ENCODE measurements at regions not wholly inside any gene's neighbourhood (a gene's known extent, or its start where the extent isn't known, plus 50 kb on each side); places are given as distances from the start of the nearest gene placed in this dataset.

DNA sequence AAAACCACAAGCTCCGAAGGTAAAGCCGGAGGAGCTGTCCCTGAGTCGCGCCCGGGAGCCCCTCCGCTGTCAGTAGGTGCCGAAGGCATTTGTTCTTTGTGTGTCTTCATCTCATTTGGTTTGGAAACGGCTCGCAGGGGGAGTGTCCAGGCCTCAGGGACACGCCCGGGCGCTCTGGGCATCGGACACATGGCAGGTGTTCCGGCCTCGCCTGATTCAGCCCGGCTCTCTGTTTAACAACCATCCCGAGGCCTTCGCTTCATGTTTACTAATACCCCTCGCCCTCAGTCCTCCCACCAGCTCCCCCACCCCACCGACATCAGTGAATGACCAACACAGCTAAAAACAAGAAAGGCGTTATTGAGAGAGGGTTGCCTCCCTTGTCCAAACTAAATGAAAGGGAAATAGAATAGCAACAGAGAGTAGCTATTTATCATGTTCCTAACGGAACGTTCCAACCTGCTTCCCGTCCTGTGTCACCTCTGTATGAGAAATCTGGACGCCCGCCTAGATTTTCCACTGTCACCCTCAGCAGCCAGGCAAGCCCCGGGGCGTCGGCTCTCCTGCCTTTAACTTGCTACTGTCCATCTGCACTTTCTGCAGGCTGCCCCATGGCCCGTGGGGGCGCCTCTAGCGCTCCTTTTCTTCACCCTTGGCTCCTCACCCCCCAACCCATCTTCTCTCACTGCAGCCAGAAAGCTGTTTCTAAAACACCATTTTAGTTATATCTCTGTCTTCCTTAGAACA is 73.9 kb downstream of the MYCN start:
- DNase-seq = no peak

DNA sequence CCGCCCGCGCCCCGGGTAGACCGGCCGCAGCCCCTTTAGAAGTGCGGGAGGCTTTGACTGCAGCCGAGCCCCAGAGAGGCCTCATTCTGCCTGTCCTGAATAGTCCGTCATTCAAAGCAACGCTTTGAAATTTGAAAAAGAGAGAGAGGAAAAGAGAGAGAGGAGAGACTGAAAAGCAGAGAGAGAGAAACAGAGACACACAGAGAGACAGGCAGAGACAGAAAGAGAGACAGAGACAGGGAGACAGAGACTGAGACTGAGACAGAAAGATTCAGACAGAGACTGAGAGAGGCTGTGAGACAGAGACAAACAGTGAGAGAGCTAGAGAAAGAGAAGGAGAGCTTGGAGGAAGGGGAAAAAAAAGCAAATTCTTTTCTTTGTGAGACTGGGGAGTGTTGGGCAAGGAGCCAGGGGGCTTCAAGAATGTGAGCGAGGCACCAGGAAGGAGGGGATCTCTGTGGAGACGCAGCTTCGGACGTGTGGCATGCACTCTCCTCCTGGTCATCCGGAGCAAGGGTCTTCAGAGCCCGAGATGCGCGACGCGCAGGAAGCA is 73.1 kb downstream of the MYCN start:
- peak; percentile 72 for DNase-seq

DNA sequence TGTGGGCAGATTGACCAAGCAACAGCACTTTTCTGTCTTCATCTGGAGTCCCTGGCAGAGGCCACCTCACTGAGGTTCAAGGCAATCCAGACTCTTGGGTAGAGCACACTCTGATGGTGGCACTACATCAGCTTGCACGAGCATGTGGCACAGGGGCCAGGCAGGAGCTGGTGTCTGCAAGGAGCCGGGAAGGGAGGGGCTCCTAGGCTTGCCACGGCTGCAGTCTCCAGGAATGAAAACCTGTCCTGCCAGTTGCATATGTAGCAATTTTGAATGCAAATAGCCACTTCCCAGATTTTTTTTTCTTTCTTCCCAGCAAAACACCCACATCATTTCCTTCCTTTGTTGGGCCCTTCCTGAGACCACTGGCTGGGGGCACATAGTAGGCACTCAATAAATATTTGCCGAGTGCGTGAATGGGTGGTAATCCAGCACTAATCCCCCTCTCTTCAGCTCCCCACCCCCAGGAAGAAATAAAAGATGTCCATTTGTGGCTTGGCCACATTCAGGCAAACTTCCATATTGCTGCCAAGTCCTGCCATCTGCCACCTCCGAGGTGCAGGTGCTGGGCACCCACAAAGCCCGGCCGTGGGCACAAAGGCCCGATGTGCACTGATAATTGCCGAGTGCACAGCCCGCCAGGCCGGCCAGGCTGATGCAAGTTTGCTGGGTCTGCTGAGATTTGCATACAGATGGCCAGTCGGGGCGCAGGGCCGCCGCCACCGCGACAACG is 72.4 kb downstream of the MYCN start:
- DNase-seq = peak; percentile 39

DNA sequence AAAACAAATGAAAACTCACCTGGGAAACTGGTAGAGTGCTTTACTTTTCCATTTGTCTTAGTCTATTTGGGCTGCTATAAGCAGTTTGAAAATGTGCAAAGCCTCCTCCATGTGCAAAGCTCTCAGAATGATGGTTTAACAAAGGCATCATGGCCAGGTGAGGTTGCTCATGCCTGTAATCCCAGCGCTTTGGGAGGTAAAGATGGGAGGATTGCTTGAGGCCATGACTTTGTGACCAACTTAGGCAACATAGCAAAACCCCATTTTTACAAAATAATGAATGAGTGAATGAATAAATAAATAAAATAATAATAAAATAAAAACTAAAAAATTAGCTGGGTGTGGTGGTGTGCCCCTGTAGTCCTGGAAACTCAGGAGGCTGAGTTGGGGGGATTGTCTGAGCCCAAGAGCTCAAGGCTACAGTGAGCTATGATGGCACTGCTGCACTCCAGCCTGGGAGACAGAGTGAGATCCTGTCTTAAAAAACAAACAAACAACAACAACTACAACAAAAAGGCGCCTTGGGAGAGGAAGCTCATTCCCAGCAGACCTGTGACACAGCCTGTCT is 71.8 kb downstream of the MYCN start:
- no peak for DNase-seq

DNA sequence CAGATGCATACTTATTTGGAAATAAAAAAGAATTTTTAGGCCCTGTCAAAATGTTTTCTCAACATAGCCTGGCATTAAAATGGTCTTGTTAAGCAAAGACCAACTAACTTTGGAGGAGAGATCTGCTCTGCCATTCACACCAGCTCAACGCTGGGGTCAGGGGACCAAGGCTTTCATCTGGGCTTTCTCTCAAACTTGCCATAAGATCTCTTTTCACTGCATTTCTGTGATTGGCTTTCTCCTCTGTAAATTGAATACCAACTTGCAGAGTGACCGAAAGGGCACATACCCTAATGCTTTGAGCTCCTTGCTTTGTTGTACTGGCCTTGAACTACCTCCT is 71.2 kb downstream of the MYCN start:
- no peak for DNase-seq

DNA sequence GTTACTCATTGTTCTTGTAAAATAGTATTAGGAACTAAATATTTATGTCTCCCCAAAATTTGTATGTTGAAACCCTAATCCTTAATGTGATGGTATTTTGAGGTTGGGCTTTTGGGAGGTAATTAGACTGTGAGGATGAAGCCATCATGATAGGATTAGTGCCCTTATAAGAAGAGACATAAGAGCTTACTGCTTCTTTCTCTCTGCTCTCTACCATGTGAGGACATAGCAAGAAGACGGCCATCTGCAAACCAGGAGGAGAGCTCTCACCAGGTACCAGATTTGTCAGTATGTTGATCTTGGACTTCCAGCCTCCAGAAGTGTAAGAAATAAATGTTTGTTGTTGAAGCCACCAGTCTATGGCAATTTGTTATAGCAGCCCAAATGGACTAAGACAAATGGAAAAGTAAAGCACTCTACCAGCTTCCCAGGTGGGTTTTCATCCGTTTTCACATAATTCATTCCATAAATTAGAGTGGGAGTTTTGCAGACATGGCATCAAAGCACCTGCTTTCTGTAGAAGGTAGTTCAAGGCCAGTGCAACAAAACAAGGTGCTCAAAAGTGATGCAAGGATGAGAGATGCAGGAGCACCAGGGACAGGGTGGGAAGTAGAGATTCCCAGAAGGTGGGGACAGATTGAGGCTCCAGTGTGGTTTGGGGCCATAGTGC is 70.7 kb downstream of the MYCN start:
- DNase-seq = no peak

DNA sequence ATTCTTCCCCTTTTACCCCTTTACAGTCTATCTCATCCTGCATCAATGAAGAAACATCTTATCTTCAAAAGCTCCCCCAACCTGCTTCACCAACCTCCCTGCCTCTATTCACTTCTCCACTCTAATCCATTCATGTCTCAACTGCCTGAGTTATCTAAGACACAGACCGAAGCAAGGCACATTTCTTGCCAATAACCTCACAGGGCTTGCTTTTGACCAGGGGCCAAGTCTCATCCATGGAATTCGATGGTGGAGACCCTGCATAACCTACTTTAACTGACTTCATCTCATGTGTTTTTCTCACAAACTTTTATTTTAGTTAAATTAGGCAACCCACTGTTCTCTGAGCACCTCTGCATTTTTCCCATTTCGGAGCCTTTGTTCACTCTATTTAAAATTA is 69.7 kb downstream of the MYCN start:
- DNase-seq = no peak

DNA sequence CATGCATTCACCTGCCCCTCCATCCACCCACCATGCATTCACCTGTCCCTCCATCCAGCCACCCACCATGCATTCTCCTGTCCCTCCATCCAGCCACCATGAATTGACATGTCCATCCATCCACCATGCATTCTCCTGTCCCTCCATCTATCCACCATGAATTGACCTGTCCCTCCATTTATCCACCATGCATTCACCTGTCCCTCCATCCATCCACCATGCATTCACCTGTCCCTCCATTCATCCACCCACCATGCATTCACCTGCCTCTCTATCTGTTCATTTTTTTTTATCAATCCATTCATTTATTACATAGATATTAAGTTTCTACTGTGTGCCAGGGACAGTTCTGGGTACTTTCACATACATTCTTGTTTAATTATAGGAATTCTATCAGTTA is 69.2 kb downstream of the MYCN start:
- no peak for DNase-seq

DNA sequence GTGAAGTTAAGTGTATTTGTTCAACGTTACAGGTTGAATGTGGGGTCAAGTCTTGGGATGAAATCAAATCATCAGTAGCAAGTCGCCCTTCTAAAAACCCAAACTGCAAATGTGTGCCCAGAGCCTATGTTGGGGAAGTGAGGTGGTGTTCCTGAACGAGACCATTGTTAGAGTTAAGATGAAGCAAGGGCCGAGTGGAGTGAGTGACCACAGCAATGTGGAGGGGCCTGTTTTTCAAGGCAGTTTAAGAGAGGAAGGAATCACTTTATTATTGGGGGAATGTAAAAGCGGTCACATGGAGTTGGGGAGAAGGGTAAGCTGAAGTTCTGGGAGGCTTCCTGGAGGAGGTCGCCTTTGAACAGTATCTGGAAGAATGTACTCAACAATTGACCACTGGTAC is 68.5 kb downstream of the MYCN start:
- no peak for DNase-seq

DNA sequence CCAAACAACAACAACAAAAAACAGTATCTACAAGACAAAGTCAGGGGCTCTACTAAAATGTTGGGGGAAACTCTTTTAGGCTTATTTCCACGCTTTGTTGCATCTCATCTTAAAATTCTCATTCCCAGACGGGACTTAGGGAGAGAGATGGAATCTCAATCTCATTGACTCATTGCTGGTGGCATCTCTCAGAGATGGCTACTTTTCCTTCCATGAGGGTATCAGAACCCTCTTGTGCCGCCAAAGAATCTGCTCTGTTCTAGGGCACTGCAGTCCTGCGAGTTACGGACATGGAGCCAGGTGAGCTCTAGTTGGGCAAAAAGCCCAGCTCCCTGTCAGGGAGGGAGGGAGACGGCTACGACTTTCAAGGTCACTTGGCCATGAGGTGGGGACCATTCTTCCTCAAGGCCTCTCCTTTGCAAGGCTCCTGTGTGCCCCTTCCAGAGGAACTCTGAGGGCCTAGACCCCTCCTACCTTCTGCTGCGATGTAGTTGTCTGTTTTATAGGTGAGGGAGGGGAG is 68.0 kb downstream of the MYCN start:
- no peak for DNase-seq

DNA sequence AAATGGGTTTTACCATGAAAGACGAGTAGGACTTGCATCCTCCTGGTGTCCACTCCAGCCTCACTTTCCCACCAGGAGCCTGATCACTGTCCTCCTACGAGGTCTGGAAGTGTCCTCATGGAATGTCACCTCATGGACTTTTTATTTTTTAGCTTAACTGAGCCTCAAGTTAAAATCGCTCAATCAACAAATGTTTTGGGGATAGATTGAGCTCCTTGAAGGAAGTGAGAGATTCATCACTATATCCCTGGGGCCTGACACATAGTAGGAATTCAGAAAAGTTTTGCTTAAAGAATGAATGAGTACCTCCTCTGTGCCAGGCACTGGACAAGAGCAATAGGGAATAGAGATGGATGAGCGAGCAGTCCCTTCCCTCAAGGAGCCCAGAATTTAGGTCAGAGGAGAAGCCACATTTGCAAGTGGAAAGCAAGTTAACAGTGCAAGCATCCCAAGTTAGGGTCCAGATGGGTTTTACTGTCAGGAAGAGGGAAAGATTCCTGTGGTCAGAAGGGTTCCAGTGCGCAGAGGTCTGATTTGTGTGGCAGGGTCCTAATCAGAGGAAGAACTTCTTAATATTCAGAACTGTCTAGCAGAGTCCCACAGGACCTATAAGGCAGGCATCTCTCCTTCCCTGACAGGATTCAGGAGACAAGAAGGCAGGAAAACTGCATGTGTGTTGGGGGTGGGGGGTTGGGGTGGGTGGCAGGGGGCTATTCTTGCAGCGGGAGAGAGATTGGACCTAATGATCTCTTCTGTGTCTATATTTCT is 67.0 kb downstream of the MYCN start:
- DNase-seq = no peak

DNA sequence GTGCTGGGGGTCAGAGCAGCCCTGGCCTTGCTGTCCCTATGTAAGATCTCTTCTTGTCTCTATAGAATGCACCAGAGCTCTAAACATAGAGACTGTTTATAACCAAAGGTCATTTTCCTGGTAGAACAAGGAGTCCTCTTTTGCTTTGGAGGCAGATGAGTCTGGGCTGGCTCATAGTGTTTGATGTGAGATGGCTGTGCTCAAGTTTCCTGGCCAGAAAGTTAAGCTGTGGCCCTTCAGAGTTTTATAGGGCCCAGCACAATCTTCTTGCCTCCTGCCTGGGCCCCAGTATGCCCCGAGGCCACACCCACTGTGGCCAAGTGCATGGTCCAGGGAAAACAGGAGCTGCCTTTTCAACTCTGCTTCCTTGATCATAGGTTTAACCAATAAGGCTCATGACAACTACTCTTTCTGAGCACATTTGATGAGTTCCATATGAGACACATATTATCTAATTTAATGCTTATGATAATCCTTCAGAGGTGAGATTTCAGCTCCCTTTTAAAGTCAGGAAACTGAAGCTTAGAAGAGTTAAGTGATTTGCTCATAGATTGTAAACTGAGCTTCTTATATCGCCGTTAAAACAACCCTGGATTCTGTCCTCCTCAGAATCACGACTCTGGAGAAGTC is 66.3 kb downstream of the MYCN start:
- no peak for DNase-seq

DNA sequence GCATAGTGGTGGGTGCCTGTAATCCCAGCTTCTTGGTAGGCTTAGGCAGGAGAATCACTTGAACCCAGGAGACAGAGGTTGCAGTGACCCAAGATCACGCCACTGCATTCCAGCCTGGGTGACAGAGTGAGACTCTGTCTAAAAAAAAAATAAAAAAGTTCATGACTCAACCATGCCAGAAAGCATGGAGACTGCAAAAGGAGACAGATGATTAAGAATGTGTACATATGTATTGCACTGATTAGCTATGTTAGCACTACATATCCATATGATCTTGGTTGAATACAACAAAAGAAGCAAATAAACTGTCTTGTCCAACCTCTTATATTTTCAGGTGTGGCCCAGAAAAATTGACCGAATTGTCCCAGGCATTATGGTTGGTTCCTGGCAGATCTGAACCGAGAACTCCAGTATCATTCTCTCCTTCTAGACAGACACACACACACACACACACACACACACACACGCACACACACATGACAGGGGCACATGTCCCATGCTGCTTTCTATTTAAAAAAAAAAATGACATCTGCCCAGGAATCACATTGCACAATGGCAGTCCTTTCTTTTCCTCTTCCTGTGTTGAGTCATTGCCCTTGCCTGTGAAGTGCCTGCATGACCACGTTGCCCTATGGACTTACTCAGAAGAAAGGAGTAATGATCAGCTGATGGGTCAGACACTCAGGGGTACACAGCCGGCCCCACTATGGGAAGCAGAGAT is 65.6 kb downstream of the MYCN start:
- no peak for DNase-seq

DNA sequence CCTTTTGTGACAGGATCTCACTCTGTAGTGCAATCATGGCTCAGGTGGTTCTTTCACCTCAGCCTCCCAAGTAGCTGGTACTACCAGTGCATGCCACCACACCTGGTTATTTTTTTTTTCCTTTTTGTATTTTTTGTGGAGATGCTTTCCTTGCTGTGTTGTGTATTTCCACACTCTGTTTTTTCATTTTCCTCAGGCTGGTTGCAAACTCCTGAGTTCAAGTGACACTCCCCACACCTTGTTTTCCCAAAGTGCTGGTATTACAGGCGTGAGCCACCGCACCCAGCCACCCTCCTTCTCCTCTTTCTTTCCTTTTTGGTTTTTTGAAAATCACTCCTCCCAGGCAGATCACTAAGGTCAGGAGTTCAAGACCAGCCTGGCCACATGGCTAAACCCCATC is 65.0 kb downstream of the MYCN start:
- no peak for DNase-seq

DNA sequence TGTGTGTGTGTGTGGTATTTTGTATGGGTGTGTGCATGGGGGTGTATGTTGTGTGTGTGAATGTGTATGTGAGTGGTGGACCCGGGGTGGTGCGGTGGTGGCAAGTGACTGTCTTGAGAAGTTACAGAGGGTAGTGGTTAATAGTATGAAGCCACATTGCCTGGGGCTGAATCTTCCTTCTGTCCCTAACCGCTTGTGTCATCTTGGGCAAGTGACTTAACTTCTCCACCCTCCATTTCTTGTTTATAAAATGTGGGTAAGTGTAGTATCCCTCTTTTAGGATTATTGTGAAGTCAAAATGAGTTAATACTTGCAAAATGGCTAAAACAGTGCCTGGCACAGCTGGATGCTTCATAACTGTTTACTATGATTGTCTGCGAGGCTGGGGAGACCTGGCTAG is 63.5 kb downstream of the MYCN start:
- DNase-seq = no peak

DNA sequence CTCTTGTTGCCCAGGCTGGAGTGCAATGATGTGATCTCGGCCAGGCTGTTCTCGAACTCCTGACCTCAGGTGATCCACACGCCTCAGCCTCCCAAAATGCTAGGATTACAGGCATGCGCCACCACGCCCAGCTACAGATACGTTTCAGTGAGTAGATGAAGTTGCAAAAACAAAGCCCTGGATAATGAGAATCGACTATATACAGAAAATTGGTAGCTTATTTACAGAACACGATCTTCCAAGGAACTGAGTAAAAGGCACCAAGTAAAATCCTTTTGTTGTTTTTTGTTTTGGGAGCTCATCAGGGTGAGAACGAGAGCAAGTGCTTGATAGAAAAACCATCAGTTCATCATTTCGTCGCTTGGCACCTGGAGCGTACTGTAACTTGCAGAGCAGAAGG is 62.8 kb downstream of the MYCN start:
- no peak for DNase-seq

DNA sequence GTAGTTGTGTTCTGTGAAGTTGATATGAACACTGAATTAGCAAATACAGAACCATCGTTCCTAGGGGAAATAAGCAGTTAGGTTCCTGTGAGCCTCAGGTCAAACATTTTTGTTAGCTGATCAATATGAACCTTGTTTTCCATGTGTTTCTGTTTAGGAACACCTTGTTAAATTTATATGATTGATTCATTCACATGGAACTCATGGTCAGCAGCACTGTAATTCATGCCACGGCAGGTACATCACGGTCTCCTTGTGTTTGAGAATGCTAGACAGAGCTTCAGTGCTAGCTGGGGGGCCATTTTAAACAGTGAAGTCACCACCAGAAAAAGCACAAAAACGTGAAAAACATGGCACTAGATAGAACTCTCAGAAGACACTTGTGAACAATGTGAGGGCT is 62.2 kb downstream of the MYCN start:
- DNase-seq = no peak

DNA sequence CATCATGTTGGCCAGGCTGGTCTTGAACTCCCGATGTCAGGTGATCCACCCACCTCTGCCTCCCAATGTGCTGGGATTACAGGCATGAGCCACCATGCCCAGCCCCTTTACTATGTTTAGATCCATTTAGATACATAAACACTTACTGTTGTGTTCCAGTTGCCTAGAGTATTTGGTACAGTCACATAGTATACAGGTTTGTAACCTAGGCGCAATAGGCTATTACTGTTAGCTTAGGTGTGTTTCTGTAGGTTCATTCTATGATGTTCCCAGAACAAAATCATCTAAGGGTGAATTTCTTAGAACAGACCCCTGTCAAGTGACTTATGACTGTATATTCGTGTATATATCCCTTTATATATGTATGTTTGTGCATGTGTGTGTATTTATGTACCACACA is 61.8 kb downstream of the MYCN start:
- DNase-seq = no peak

DNA sequence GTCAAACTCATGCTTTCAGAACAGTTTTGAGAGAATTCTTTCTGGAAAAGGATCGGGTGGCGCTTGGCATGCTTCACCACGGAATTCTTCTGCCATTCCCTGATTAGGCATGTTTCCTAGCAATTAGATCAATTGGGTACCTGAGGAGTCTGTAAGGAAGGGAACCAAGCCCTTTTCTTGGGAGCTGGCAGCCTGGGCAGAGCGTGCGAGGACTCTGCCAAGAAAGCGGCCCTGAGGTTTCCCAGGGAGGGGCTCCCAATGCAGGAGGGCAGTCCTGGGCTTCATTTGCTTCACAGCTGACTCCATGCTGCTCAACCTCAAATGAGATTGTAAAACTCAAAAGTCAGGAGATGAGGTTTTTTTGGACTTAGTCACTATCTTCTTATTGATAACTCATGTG is 60.3 kb downstream of the MYCN start:
- DNase-seq = no peak

DNA sequence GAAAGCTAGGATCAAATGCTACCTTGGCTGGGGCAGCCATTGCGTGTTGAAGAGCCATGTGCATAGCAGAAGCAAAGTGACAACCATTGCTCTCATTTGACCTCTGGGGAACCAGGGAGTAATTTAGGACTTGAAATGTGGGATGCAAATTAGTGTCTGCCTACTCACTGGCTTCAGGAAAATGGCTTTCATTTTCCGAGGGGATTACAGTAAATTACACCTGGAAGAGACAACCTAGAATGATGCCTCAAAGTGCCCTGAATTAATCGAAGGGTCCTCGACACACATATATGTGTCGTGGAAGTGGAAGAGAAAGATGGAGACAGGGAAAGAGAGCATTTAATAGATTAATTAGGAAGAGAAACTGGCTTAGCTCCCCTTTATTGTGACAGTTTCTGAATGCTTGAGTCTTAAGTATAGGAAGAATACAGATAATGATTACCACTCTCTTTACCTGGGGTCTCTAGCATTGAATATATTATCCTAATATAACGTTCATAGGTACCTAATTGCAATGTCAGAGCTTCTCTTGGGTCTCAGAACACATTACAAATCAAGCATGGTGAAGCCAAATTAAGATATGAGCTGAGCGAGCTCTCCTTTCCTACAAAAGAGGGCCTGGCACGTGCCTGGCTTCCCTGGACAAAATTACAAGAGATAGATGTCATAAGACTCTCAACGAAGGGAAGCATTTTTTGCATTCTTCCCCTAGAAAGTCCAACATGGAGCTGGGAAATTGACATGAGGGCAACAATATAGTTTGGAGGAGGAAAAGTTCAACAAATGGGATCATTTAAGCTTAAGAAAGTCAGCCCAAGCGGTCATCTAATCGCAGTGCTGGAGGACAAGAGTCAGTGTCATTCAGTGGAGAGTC is 59.5 kb downstream of the MYCN start:
- DNase-seq = no peak

Measured in right kidney (tissue), 1 donor.